H1 (cell line): ENCODE measurements at regions not wholly inside any gene's neighbourhood (a gene's known extent, or its start where the extent isn't known, plus 50 kb on each side); places are given as distances from the start of the nearest gene placed in this dataset.

ENCODE experiments used
- CTCF ChIA-PET: fragments of 300-600 bp; sonication (Branson Sonifier 250); formaldehyde crosslinking; loops from one replicate; lab custom pipeline; 2021; ENCODE audit not compliant: partially characterized antibody; lab: Charles Lee
- POLR2A ChIA-PET: fragments of 300-600 bp; sonication (Branson Sonifier 250); formaldehyde crosslinking; loops from one replicate; lab custom pipeline; 2021; ENCODE audit warnings: inconsistent platforms; ENCODE audit not compliant: partially characterized antibody; lab: Charles Lee
- DNase-seq, 2 experiments: peaks; one replicate each; pipeline versions ENCODE4 v3.0.0 to v3.0.0-alpha.2; 2010 to 2022; ENCODE audit warnings: low spot score in 2 of 2, low read depth in 1 of 2, mixed read lengths in 1 of 2
- FAIRE-seq: peaks from 2 replicates; lab custom pipeline; 2011; peaks lifted over from hg19 to GRCh38; lab: Jason Lieb, UNC
- H2AFZ ChIP-seq: 2 replicates; pipeline ENCODE4 v1.8.1; 2012; ENCODE audit warnings: low read length, inconsistent platforms
- H2AK5ac ChIP-seq: 2 replicates; pipeline ENCODE4 v1.6.1; 2013; ENCODE audit warnings: low read depth, low read length
- H2BK120ac ChIP-seq: replicated peaks from 2 replicates; pipeline ENCODE3; 2013; ENCODE audit warnings: low read depth, low read length, inconsistent platforms
- H2BK12ac ChIP-seq: 2 replicates; pipeline ENCODE4 v1.6.1; 2013; ENCODE audit warnings: low read depth, low read length
- H2BK15ac ChIP-seq: 2 replicates; pipeline ENCODE4 v1.6.1; 2013; ENCODE audit warnings: low read length
- H2BK20ac ChIP-seq: 2 replicates; pipeline ENCODE4 v1.6.1; 2013; ENCODE audit warnings: low read length
- H2BK5ac ChIP-seq: 2 replicates; pipeline ENCODE4 v1.6.1; 2013; ENCODE audit warnings: low read depth, low read length
- H3K14ac ChIP-seq: 2 replicates; pipeline ENCODE4 v1.6.1; 2013; ENCODE audit warnings: inconsistent platforms; ENCODE audit not compliant: insufficient read length
- H3K18ac ChIP-seq: 2 replicates; pipeline ENCODE4 v1.6.1; 2013; ENCODE audit warnings: low read length; ENCODE audit errors: extremely low read depth
- H3K23ac ChIP-seq: 2 replicates; pipeline ENCODE4 v1.6.1; 2013; ENCODE audit warnings: inconsistent platforms; ENCODE audit not compliant: insufficient read length
- H3K23me2 ChIP-seq: 2 replicates; pipeline ENCODE4 v1.6.1; 2013; ENCODE audit warnings: low read depth, low read length
- H3K27ac ChIP-seq: 2 replicates; pipeline ENCODE4 v1.6.1; 2011; ENCODE audit warnings: low read depth, low read length, inconsistent platforms
- H3K27me3 ChIP-seq, 4 experiments: replicated peaks in 1 of 4; 1 replicate in 1 of 4; 2 replicates in 3 of 4; pipeline versions ENCODE4 v1.6.1 to v1.8.1; 2011 to 2013; ENCODE audit warnings: low read length in 3 of 4, mild to moderate bottlenecking in 3 of 4, inconsistent platforms in 2 of 4, mixed read lengths in 2 of 4, moderate library complexity in 1 of 4; ENCODE audit not compliant: control insufficient read depth in 3 of 4, insufficient read depth in 3 of 4; ENCODE audit errors: extremely low read depth in 1 of 4
- H3K36me3 ChIP-seq, 4 experiments: 2 replicates each; pipeline versions ENCODE4 v1.6.1 to v1.8.1; 2011 to 2013; ENCODE audit warnings: mild to moderate bottlenecking in 4 of 4, low read length in 3 of 4, moderate library complexity in 2 of 4, control low read depth in 1 of 4, inconsistent platforms in 1 of 4; ENCODE audit not compliant: insufficient read depth in 4 of 4, control insufficient read depth in 2 of 4
- H3K4ac ChIP-seq: replicated peaks from 2 replicates; pipeline ENCODE3; 2013; ENCODE audit warnings: low read length, low read depth, mixed read lengths, inconsistent platforms; ENCODE audit not compliant: insufficient read length
- H3K4me1 ChIP-seq, 4 experiments: replicated peaks in 1 of 4; 1 replicate in 1 of 4; 2 replicates in 3 of 4; pipeline versions ENCODE4 v1.6.1 to v1.8.1; 2011 to 2013; ENCODE audit warnings: low read length in 3 of 4, inconsistent platforms in 2 of 4, mixed read lengths in 1 of 4; ENCODE audit not compliant: insufficient read depth in 4 of 4, control insufficient read depth in 3 of 4
- H3K4me2 ChIP-seq, 2 experiments: 2 replicates each; pipeline versions ENCODE4 v1.6.1 to v1.8.1; 2011 to 2013; ENCODE audit warnings: low read depth in 2 of 2, low read length in 2 of 2, control low read depth in 1 of 2, inconsistent platforms in 1 of 2, mild to moderate bottlenecking in 1 of 2; ENCODE audit not compliant: insufficient read depth in 1 of 2
- H3K4me3 ChIP-seq, 4 experiments: fragments of 200-600, 300-600 bp in 1 of 4; sonication (generic), shearing (Covaris generic), sonication (Bioruptor Twin) in 1 of 4; 2 replicates each; pipeline versions ENCODE4 v1.5.1 to v1.8.1; 2011 to 2016; ENCODE audit warnings: low read length in 4 of 4, low read depth in 3 of 4, control low read depth in 2 of 4, inconsistent platforms in 2 of 4, mild to moderate bottlenecking in 2 of 4, mixed read lengths in 1 of 4, moderate library complexity in 1 of 4; ENCODE audit not compliant: insufficient read depth in 2 of 4; ENCODE audit errors: extremely low read depth in 1 of 4
- H3K56ac ChIP-seq: replicated peaks from 2 replicates; pipeline ENCODE3; 2013; ENCODE audit warnings: low read depth, mild to moderate bottlenecking, mixed read lengths, low read length, inconsistent platforms; ENCODE audit not compliant: insufficient read length
- H3K79me1 ChIP-seq: 2 replicates; pipeline ENCODE4 v1.6.1; 2013; ENCODE audit warnings: low read depth, low read length, control low read depth
- H3K79me2 ChIP-seq, 2 experiments: 2 replicates each; pipeline versions ENCODE4 v1.6.1 to v1.8.1; 2012 to 2013; ENCODE audit warnings: low read length in 2 of 2, mild to moderate bottlenecking in 2 of 2, inconsistent platforms in 1 of 2; ENCODE audit not compliant: insufficient read depth in 2 of 2, control insufficient read depth in 1 of 2
- H3K9ac ChIP-seq, 4 experiments: replicated peaks in 1 of 4; 1 replicate in 1 of 4; 2 replicates in 3 of 4; pipeline versions ENCODE4 v1.6.1 to v1.8.1; 2011 to 2013; ENCODE audit warnings: low read depth in 3 of 4, low read length in 3 of 4, control low read depth in 2 of 4, mild to moderate bottlenecking in 2 of 4, moderate library complexity in 2 of 4, inconsistent platforms in 1 of 4; ENCODE audit errors: extremely low read depth in 1 of 4
- H3K9me3 ChIP-seq, 2 experiments: 2 replicates each; pipeline versions ENCODE4 v1.6.1 to v1.8.1; 2012 to 2013; ENCODE audit warnings: mild to moderate bottlenecking in 2 of 2, moderate library complexity in 2 of 2, control low read depth in 1 of 2, inconsistent platforms in 1 of 2, low read depth in 1 of 2, low read length in 1 of 2, mixed read lengths in 1 of 2; ENCODE audit not compliant: insufficient read depth in 2 of 2
- H4K20me1 ChIP-seq, 2 experiments: replicated peaks in 1 of 2; 2 replicates each; pipeline versions ENCODE3 to v1.8.1; 2011 to 2013; ENCODE audit warnings: inconsistent platforms in 2 of 2, low read length in 2 of 2, mild to moderate bottlenecking in 1 of 2; ENCODE audit not compliant: insufficient read depth in 2 of 2, control insufficient read depth in 1 of 2
- H4K5ac ChIP-seq: 2 replicates; pipeline ENCODE4 v1.6.1; 2013; ENCODE audit warnings: low read length, low read depth, mixed read lengths, inconsistent platforms; ENCODE audit not compliant: insufficient read length
- H4K8ac ChIP-seq: 2 replicates; pipeline ENCODE4 v1.8.0; 2013; ENCODE audit warnings: mild to moderate bottlenecking, moderate library complexity, low read length, inconsistent platforms; ENCODE audit not compliant: insufficient read depth; ENCODE audit errors: extremely low read depth
- H4K91ac ChIP-seq: replicated peaks from 2 replicates; pipeline ENCODE3; 2013; ENCODE audit warnings: low read length, mixed read lengths, inconsistent platforms; ENCODE audit not compliant: insufficient read length
- RXRA ChIP-seq: IDR thresholded peaks from 2 replicates; pipeline ENCODE4 v1.6.1; 2011; ENCODE audit warnings: low read depth, mild to moderate bottlenecking, low read length, moderate library complexity; ENCODE audit not compliant: insufficient read depth
- USF2 ChIP-seq: IDR thresholded peaks from 2 replicates; pipeline ENCODE4 v1.6.1; 2011; ENCODE audit warnings: low read length, improper control_type of control experiment
- YY1 ChIP-seq: IDR thresholded peaks from 2 replicates; pipeline ENCODE4 v1.6.1; 2011; ENCODE audit warnings: low read depth, mild to moderate bottlenecking, low read length

DNA sequence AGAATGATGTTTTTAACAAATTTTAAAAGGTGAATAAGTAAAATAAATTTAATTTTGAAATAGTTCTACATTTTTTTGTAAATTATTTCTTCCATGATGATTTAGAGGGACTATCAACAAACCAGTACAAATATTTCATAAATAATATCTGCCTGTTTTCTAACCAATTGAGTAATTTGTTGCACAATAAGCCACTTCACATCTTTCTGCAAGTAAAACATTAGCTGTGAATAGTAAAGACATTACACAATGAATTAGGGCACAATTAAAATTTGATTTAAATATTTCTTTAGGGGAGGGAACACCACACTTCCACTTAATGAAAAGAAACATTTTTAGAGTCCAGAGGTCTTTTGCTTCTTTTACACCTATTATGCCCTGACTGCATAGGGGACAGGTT, 118.4 kb upstream of the PTPRK start:
- Histone ChIP-seq H2BK15ac (no peak overlapping the region), H3K79me2 (no peaks in the 10 kb centered on the region), H3K36me3 (no peaks in the 10 kb centered on the region), H4K20me1 (no peaks in the 10 kb centered on the region), H2BK120ac (no peak overlapping the region), H4K5ac (no peak overlapping the region), H3K27ac (no peak overlapping the region; the same call in 1 of the 2 replicates), H2AK5ac (no peak overlapping the region), H3K4ac (no peak overlapping the region), H3K14ac (no peak overlapping the region), H3K18ac (no peak overlapping the region), H3K27me3 (no peaks in the 10 kb centered on the region), H4K8ac (no peak overlapping the region), H2BK12ac (no peak overlapping the region), H2AFZ (no peak overlapping the region), H3K9me3 (no peaks in the 10 kb centered on the region), H4K91ac (no peak overlapping the region), H3K9ac (no peak overlapping the region), H3K4me2 (no peak overlapping the region), H3K56ac (no peak overlapping the region), H2BK5ac (no peak overlapping the region), H3K4me1 (no peaks in the 10 kb centered on the region), H3K79me1 (no peaks in the 10 kb centered on the region), H3K4me3 (no peak overlapping the region), H3K23me2 (no peaks in the 10 kb centered on the region; the same call in none of the 2 replicates), H3K23ac (no peak overlapping the region), H2BK20ac (no peak overlapping the region)
- no peak for TF ChIP-seq RXRA
- TF ChIP-seq YY1 = no peak
- no peak for TF ChIP-seq USF2
- CTCF ChIA-PET = interaction anchor here (1.4 kb wide), 1 partner anchor 613 kb away, joined by 3 read pairs; no protein-coding TSS in a partner anchor
- POLR2A ChIA-PET = no interaction called here
- no peak for FAIRE-seq
- DNase-seq = no peak
